Pancreas (tissue), 10 donors: ENCODE measurements at regions not wholly inside any gene's neighbourhood (a gene's known extent, or its start where the extent isn't known, plus 50 kb on each side); places are given as distances from the start of the nearest gene placed in this dataset.

Experiments
- ATAC-seq, 4 donors: fragments of 200-7000 bp; cut with Tn5 transposase; one replicate each; pipeline versions ENCODE4 v1.8.0 to v1.9.1; 2020; ENCODE audit warnings: mild to moderate bottlenecking in 4 of 4, moderate library complexity in 4 of 4
- DNase-seq, 6 donors: peaks; one replicate each; pipeline ENCODE4 v3.0.0-alpha.2; 2020
- FAIRE-seq: peaks from 2 replicates; lab custom pipeline; 2012; peaks lifted over from hg19 to GRCh38; lab: Jason Lieb, UNC
- H3K27ac ChIP-seq, 4 donors: fragments of 200-600 bp; sonication (generic); 1 replicate in 3 of 4; 2 replicates in 1 of 4; pipeline versions ENCODE4 v1.5.0 to v1.8.0; 2020
- H3K27me3 ChIP-seq, 4 donors: fragments of 200-600 bp; one replicate each; pipeline ENCODE4 v1.8.0; 2021
- H3K36me3 ChIP-seq, 3 donors: fragments of 200-600 bp; sonication (generic) in 1 of 3; one replicate each; pipeline versions ENCODE4 v1.5.0 to v1.8.0; 2020 to 2021
- H3K4me1 ChIP-seq, 3 donors: fragments of 200-600 bp; one replicate each; pipeline ENCODE4 v1.8.0; 2021
- H3K4me3 ChIP-seq, 4 donors: fragments of 200-600 bp; sonication (generic) in 2 of 4; one replicate each; pipeline versions ENCODE4 v1.5.0 to v1.8.0; 2020 to 2021
- H3K9me3 ChIP-seq, 4 donors: fragments of 200-600 bp; one replicate each; pipeline ENCODE4 v1.8.0; 2021
- CTCF ChIP-seq, 4 donors: fragments of 200-600 bp; sonication (generic) in 3 of 4; IDR thresholded peaks; one replicate each; pipeline versions ENCODE4 v1.5.0 to v1.8.0; 2021; ENCODE audit warnings: antibody characterized with exemption in 4 of 4
- WGBS, 2 donors: extraction: QIAGEN DNeasy Blood & Tissue Kit; methylation state at CpG; one replicate each; pipeline ENCODE4 v1.1.7; 2013; 5-methylcytosine and 5-hydroxymethylcytosine counted together
- intact Hi-C, 3 donors: fragments of 100-400 bp; cut with DNase I; formaldehyde crosslinking; loops; one replicate each; pipeline versions ENCODE4 v1.11.1 to v1.14.2; 2022
- donor health status: healthy with polysubstance abuse.
- donor health status: DM: no; HTN: no; CAD: no; lungs with moderate emphysema.
- donor health status: DM: no; HTN: no; CAD: no.
- donor health status: control.
- donor health status: control.
- donor health status: Bipolar disorder and iron deficiency.
- donor health status: DM: yes; HTN: yes; CAD: no.
- donor health status: DM: no; HTN: no; CAD: no.
- donor health status: DM: no; HTN: no; CAD: no.
- donor health status: DM: yes; HTN: yes; CAD: no.

DNA sequence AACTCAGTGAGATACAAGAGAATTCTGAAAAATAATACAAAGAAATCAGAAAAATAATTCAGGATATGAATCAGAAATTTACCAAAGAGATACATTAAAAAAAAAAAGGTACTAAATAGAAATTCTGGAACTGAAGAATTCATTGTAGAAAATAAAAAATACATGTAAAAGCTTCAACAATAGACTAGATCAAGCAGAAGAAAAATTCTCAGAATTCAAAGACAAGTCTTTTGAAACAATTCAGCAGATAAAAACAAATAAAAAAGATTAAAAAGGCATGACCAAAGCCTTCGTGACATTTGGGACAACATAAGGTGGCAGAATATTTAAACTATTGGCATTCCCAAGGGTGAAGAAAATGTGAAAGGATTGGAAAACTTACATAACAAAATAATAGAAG, 133.1 kb upstream of the CNOT2 start:
- H3K9me3 ChIP-seq: no peaks in the 10 kb centered on the region
- TF ChIP-seq CTCF (IDR thresholded peaks at IDR 0.05): no peak
- peak; percentile 73 for FAIRE-seq
- intact Hi-C loops: no loop called here
- no peak for ATAC-seq
- H3K36me3 ChIP-seq: no peaks in the 10 kb centered on the region
- H3K27ac ChIP-seq: no peak overlapping the region
- 68 to 82% methylated on average over 1 of the region's 1 CpG for WGBS, 2 donors
- H3K4me3 ChIP-seq: no peak overlapping the region
- no peaks in the 10 kb centered on the region for H3K4me1 ChIP-seq
- DNase-seq: no peak
- H3K27me3 ChIP-seq: no peaks in the 10 kb centered on the region

DNA sequence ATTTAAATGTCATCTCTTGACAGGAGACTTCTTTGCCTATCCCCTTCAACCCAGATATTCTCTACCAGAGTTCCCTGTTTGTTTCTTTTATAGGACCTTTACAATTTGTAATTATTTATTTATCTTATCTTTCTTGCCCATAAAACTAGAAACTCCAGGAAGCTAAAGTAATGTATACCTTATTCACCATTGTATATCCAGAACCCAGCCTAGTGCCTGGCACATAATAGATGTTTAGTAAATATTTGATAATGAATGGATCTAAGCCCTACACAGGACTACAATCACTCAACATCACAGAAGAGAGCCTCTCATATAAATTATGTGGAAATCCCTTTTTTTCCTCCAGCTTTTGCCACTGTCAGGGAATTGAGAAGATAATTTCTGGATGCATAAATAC, 125.6 kb upstream of the CNOT2 start:
- H3K4me1 ChIP-seq: no peaks in the 10 kb centered on the region
- no peak for FAIRE-seq
- no peak for ATAC-seq
- intact Hi-C loops: no loop called here
- no peak overlapping the region for H3K27ac ChIP-seq
- H3K9me3 ChIP-seq: no peaks in the 10 kb centered on the region
- no peaks in the 10 kb centered on the region for H3K27me3 ChIP-seq
- no peaks in the 10 kb centered on the region for H3K36me3 ChIP-seq
- no peak for DNase-seq
- TF ChIP-seq CTCF (IDR thresholded peaks at IDR 0.05): no peak
- H3K4me3 ChIP-seq: no peak overlapping the region

DNA sequence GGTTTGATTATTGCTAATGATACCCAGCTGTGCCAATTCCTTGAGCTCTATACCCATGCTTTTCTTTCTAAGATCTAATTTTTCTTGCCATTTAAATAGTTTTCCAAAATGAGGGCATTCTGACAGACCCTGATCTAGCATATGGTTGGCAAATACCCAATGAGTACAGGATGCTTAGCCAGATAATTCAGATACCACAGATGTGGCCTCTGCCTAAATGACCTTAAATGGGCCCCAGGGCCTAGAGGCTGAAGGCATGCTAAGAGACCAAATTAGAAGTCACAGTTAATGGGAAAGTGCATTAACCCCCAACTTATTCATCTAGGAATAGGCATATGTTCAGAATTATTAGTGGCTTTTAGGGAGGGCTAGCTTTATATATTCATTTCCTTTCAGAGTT, 122.3 kb upstream of the CNOT2 start:
- FAIRE-seq: no peak
- TF ChIP-seq CTCF (IDR thresholded peaks at IDR 0.05): no peak
- no peak overlapping the region for H3K4me3 ChIP-seq

DNA sequence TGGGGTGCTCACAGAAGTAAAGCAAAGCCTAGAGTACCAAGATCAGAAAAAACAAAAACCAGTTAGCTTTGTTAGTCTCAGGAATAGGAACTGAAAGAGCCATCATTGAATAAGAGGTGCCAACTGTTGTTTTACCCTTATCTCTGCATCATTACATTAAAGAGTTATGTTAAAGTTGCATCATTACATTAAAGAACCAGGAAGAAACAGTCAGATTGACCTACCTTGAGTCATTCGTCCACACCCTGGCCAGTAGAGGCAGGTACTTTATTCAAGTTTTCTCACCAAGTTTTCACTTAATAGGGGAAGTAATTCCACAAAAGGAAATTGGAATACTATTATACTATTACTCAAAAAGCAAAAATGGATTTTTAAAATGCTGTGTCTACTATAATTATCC, 121.7 kb upstream of the CNOT2 start:
- Histone ChIP-seq H3K36me3 (no peaks in the 10 kb centered on the region), H3K27me3 (no peaks in the 10 kb centered on the region), H3K4me1 (no peaks in the 10 kb centered on the region), H3K27ac (no peak overlapping the region), H3K9me3 (no peaks in the 10 kb centered on the region), H3K4me3 (no peak overlapping the region)
- 80 to 86% methylated on average over 1 of the region's 1 CpG for WGBS, 2 donors
- TF ChIP-seq CTCF (IDR thresholded peaks at IDR 0.05): no peak
- intact Hi-C loops: no loop called here
- no peak for ATAC-seq
- no peak for FAIRE-seq
- no peak for DNase-seq

More for the DNA sequence above, 122.3 kb upstream of the CNOT2 start:
- H3K9me3 ChIP-seq: no peaks in the 10 kb centered on the region
- ATAC-seq: no peak
- DNase-seq: no peak
- H3K27ac ChIP-seq: no peak overlapping the region
- no peaks in the 10 kb centered on the region for H3K4me1 ChIP-seq
- H3K27me3 ChIP-seq: no peaks in the 10 kb centered on the region
- intact Hi-C loops: no loop called here
- no peaks in the 10 kb centered on the region for H3K36me3 ChIP-seq

- intact Hi-C loops: no loop called here
- Histone ChIP-seq H3K4me3 (no peak overlapping the region), H3K27ac (no peak overlapping the region), H3K27me3 (no peaks in the 10 kb centered on the region), H3K4me1 (no peaks in the 10 kb centered on the region), H3K36me3 (no peaks in the 10 kb centered on the region), H3K9me3 (no peaks in the 10 kb centered on the region)
- FAIRE-seq (no peak), ATAC-seq (no peak), DNase-seq (no peak)
- 68 to 77% methylated on average over 5 of the region's 5 CpGs for WGBS, 2 donors
- TF ChIP-seq CTCF (IDR thresholded peaks at IDR 0.05): no peak
Measured at GRCh38 chr12:70122804-70123203, 120.4 kb upstream of the CNOT2 start.
